ENCODE measurements at regions not wholly inside any gene's neighbourhood (a gene's known extent, or its start where the extent isn't known, plus 50 kb on each side); places are given as distances from the start of the nearest gene placed in this dataset.
"Not testable (repeated sequence)": the region's sequence is repeated elsewhere in the genome, so short reads cannot be mapped to it uniquely, and the experiment has no call there.

DNA sequence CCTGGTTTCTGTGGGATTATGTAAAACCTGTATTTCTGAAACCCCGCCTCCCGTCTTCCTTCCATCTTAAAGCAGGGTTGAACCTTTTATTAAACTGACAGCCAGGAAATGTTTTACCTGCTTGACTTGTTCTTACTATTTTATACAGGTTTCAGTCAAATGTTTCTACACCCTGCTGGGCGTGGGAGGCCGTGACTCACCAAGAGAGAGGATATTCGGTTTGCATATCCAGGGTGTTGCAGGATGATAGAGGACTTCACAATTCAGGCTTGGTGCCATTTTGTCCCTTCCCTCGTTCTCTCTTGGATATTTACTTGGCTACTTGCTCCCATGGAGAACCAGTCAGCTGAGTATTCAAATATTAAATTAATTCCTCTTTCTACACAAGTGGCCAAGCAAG lies 69.7 kb downstream of the ARF6 start (continued):
- no peak for TF ChIP-seq ZFX (IDR thresholded peaks at IDR 0.05)

DNA sequence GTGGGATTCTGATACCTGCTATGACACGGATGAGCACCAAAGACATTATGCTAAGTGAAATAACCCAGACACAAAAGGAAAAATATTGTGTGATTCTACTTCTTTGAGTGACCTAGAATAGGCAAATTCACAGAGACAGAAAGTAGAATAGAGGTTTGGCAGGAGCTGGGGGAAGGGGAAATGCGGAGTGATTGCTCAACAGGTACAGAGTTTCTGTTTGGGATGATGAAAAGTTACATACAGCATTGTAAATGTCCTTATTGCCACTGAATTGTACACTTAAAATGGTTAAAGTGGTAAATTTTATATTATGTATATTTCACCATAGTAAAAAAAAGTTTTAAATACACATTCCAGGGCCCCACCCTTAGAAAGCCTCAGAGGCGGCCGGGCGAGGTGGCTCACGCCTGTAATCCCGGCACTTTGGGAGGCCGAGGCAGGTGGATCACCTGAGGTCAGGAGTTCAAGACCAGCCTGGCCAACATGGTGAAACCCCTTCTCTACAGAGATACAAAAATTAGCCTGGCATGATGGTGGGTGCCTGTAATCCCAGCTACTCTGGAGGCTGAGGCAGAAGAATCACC lies 72.3 kb downstream of the ARF6 start:
- H2AFZ ChIP-seq (ENCODE audit: low read depth, low read length, poor library complexity, severe bottlenecking): peak overlapping the region; percentile 24
- BruUV-seq (replicated peaks); H3K79me2 ChIP-seq (ENCODE audit: insufficient read depth, low read length); H3K9me3 ChIP-seq (ENCODE audit: control insufficient read depth in 1 of 2, insufficient read depth in 1 of 2, low read depth in 1 of 2, low read length in 2 of 2); intact Hi-C loops (cut with micrococcal nuclease); ATAC-seq; H3K36me3 ChIP-seq (ENCODE audit: control insufficient read depth in 1 of 2, insufficient read depth in 2 of 2, low read length in 2 of 2); DNase-seq (ENCODE audit: low read depth, low spot score); H3K9me2 ChIP-seq (ENCODE audit: insufficient read depth); H3K4me2 ChIP-seq (ENCODE audit: low read length); CTCF ChIA-PET; H3K27me3 ChIP-seq (ENCODE audit: insufficient read depth, low read length); H3K9ac ChIP-seq (ENCODE audit: low read length); H3K27ac ChIP-seq (ENCODE audit: low read depth, low read length); H3K4me3 ChIP-seq (replicated peaks in 1 of 2; ENCODE audit: low read depth in 1 of 2, low read length in 2 of 2); POLR2A ChIA-PET; RAD21 ChIA-PET (ENCODE audit: low non-redundant PET in 1 of 2, low total read pairs in 2 of 2, uncharacterized antibody in 2 of 2, unreplicated experiment in 2 of 2); H4K20me1 ChIP-seq (ENCODE audit: insufficient read depth): not testable (repeated sequence)
- H3K4me1 ChIP-seq (ENCODE audit: control insufficient read depth in 1 of 2, insufficient read depth in 2 of 2, low read length in 2 of 2): peaks cover 26 to 51% of the 10 kb centered on the region in 2 experiments

DNA sequence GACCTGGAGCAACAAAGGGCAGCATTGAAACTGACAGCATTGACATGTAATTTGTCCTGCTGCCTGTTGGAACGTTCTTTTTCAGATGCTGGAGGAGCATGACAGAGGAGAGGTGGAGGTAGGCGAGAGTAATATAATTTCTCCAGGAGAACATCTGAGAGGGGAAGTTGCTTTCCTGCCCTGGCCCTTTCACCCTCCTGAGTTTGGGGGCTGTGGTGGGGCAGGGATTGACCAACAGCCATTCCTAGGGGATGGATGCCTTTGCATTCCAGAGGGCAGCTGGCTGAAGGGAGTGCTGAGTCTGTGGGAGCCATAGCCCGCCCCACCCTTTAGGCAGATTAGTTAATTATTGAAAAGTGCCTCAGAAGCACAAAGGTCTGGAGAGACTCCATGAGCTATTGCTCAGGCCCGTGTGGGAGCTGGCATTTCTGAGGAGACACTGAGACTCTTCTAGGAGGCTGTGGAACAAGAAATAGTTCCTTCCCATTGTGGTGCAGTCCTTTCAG lies 73.5 kb downstream of the ARF6 start:
- H3K9me3 ChIP-seq (ENCODE audit: control insufficient read depth in 1 of 2, insufficient read depth in 1 of 2, low read depth in 1 of 2, low read length in 2 of 2): no peaks in the 10 kb centered on the region
- POLR2A ChIA-PET: no interaction called here
- H4K20me1 ChIP-seq (ENCODE audit: insufficient read depth): no peaks in the 10 kb centered on the region
- no peaks in the 10 kb centered on the region for H3K36me3 ChIP-seq (ENCODE audit: control insufficient read depth in 1 of 2, insufficient read depth in 2 of 2, low read length in 2 of 2)
- peak overlapping the region; percentile 6; the same call in 1 of the 2 replicates for H3K9ac ChIP-seq (ENCODE audit: low read length)
- peak overlapping the region; percentile 81 for H2AFZ ChIP-seq (ENCODE audit: low read depth, low read length, poor library complexity, severe bottlenecking)
- ATAC-seq: peak; percentile 69
- no peak for TF ChIP-seq JUND (IDR thresholded peaks at IDR 0.05)
- TF ChIP-seq, protein P1, sequence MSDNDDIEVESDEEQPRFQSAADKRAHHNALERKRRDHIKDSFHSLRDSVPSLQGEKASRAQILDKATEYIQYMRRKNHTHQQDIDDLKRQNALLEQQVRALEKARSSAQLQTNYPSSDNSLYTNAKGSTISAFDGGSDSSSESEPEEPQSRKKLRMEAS (IDR thresholded peaks at IDR 0.05): 0 out of 2 replicates have a peak, but pooled peaks have one; percentile 18
- DNase-seq (ENCODE audit: low read depth, low spot score): no peak
- no TSS peak for BruUV-seq (replicated peaks)
- H3K27ac ChIP-seq (ENCODE audit: low read depth, low read length): peak overlapping the region; percentile 37
- CTCF ChIA-PET: no interaction called here
- H3K27me3 ChIP-seq (ENCODE audit: insufficient read depth, low read length): no peaks in the 10 kb centered on the region
- H3K79me2 ChIP-seq (ENCODE audit: insufficient read depth, low read length): no peaks in the 10 kb centered on the region
- H3K4me1 ChIP-seq (ENCODE audit: control insufficient read depth in 1 of 2, insufficient read depth in 2 of 2, low read length in 2 of 2): peaks cover 28 to 51% of the 10 kb centered on the region in 2 experiments
- intact Hi-C loops (cut with micrococcal nuclease): no loop called here
- peak overlapping the region in 1 of 2 experiments; percentile 14; a peak in 2 of 4 replicates for H3K4me3 ChIP-seq (replicated peaks in 1 of 2; ENCODE audit: low read depth in 1 of 2, low read length in 2 of 2)
- no peaks in the 10 kb centered on the region for H3K9me2 ChIP-seq (ENCODE audit: insufficient read depth)
- RAD21 ChIA-PET (ENCODE audit: low non-redundant PET in 1 of 2, low total read pairs in 2 of 2, uncharacterized antibody in 2 of 2, unreplicated experiment in 2 of 2): interaction anchor here in 1 of 2 experiments (0.7 kb wide), 1 partner anchor 15 kb away, joined by 3 read pairs; no protein-coding TSS in a partner anchor
- peak overlapping the region; percentile 64 for H3K4me2 ChIP-seq (ENCODE audit: low read length)
